ENCODE measurements at regions not wholly inside any gene's neighbourhood (a gene's known extent, or its start where the extent isn't known, plus 50 kb on each side); places are given as distances from the start of the nearest gene placed in this dataset.

DNA sequence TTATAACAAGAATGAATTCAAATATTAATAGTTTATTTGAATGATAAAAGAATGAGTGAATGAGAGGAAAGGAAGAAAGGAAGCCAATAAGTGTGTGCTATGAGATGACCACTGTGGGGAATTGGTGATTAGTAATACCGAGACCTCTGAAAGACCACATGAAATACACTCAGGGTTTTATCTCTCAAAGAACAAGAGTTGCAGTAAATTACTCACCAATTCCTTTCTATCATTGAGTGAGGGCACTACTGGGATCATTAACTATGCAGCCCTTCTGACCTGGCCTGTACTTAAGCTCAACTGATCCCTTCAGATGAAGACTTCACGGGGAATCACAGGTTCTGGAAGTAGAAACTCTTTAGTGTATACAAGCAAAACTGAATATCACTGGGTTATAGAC lies 1636.1 kb downstream of the SLITRK5 start:
- WGBS (ENCODE audit: insufficient coverage, low coverage, missing lambda C conversion rate) = 0% methylated on average over 2 of the region's 2 CpGs
- TF ChIP-seq PTRF (tag; IDR thresholded peaks at IDR 0.05) (no peak), THRB (CRISPR knock-in tag; conservative IDR thresholded peaks at IDR 0.05) (no peak), EP400 (IDR thresholded peaks at IDR 0.05) (no peak), TBP (optimal IDR thresholded peaks at IDR 0.05; ENCODE audit: low read depth, low read length) (no peak), FOXM1 (IDR thresholded peaks at IDR 0.05; ENCODE audit: low read depth) (no peak), FOXM1 (CRISPR knock-in tag; IDR thresholded peaks at IDR 0.05; ENCODE audit: low read depth) (no peak), HMBOX1 (IDR thresholded peaks at IDR 0.05) (no peak), TFE3 (CRISPR knock-in tag; IDR thresholded peaks at IDR 0.05) (no peak), BRD4 (IDR thresholded peaks at IDR 0.05) (no peak)
- TF ChIP-seq, protein P1, sequence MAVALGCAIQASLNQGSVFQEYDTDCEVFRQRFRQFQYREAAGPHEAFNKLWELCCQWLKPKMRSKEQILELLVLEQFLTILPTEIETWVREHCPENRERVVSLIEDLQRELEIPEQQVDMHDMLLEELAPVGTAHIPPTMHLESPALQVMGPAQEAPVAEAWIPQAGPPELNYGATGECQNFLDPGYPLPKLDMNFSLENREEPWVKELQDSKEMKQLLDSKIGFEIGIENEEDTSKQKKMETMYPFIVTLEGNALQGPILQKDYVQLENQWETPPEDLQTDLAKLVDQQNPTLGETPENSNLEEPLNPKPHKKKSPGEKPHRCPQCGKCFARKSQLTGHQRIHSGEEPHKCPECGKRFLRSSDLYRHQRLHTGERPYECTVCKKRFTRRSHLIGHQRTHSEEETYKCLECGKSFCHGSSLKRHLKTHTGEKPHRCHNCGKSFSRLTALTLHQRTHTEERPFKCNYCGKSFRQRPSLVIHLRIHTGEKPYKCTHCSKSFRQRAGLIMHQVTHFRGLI (CRISPR knock-in tag; IDR thresholded peaks at IDR 0.05) = no peak
- TF ChIP-seq, protein P2, sequence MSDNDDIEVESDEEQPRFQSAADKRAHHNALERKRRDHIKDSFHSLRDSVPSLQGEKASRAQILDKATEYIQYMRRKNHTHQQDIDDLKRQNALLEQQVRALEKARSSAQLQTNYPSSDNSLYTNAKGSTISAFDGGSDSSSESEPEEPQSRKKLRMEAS (CRISPR knock-in tag; IDR thresholded peaks at IDR 0.05) = no peak
- Histone ChIP-seq H4K20me1 (replicated peaks; ENCODE audit: control insufficient read depth, insufficient read depth, low read length) (no peaks in the 10 kb centered on the region), H3K4me1 (replicated peaks in 1 of 2; ENCODE audit: control insufficient read depth in 2 of 2, insufficient read depth in 2 of 2, low read length in 2 of 2) (no peaks in the 10 kb centered on the region), H3K9ac (ENCODE audit: insufficient read depth in 1 of 2, low read depth in 2 of 2, low read length in 2 of 2) (no peak overlapping the region), H3K4me3 (no peak overlapping the region), H3K9me3 (replicated peaks; ENCODE audit: control insufficient read depth, insufficient read depth, low read depth, low read length) (0 out of 2 replicates have a peak, but pooled peaks cover 2% of the 10 kb centered on the region), H3K9me1 (ENCODE audit: control insufficient read depth, insufficient read depth, low read length) (no peaks in the 10 kb centered on the region), H3K4me2 (ENCODE audit: insufficient read depth, low read length) (no peak overlapping the region), H2AFZ (ENCODE audit: low read depth, low read length) (no peak overlapping the region), H3K27me3 (ENCODE audit: control insufficient read depth in 2 of 2, insufficient read depth in 2 of 2, low read length in 2 of 2) (no peaks in the 10 kb centered on the region), H3K36me3 (ENCODE audit: control insufficient read depth, insufficient read depth, low read length) (no peaks in the 10 kb centered on the region), H3K27ac (ENCODE audit: extremely low read depth, low read depth, low read length) (no peak overlapping the region), H3K79me2 (ENCODE audit: control insufficient read depth, insufficient read depth, low read length) (no peaks in the 10 kb centered on the region)
- DNase-seq (ENCODE audit: extremely low read depth in 1 of 4, low spot score in 3 of 4) (no peak), ATAC-seq (no peak), FAIRE-seq (no peak)
- CTCF ChIA-PET (ENCODE audit: low intra/inter-chr PET ratio) = no interaction called here
- BruUV-seq (replicated peaks) = no TSS peak
- intact Hi-C loops (cut with micrococcal nuclease) (no loop called here), in situ Hi-C loops (cut with MboI) (no loop called here)
- POLR2A ChIA-PET = no interaction called here

All from K562 (cell line).